SK-N-SH (cell line): ENCODE measurements at regions not wholly inside any gene's neighbourhood (a gene's known extent, or its start where the extent isn't known, plus 50 kb on each side); places are given as distances from the start of the nearest gene placed in this dataset.

Experiments
- CHD2 ChIP-seq: fragments of 150-350 bp; IDR thresholded peaks from 2 replicates; pipeline ENCODE4 v1.6.1; 2018; ENCODE audit warnings: low read length; ENCODE audit not compliant: partially characterized antibody
- CTCF ChIP-seq: fragments of 200-600 bp; sonication (generic); IDR thresholded peaks from 2 replicates; pipeline ENCODE4 v1.6.1; 2017; ENCODE audit warnings: antibody characterized with exemption, mild to moderate bottlenecking, moderate library complexity
- ELF1 ChIP-seq: IDR thresholded peaks from 2 replicates; pipeline ENCODE4 v1.4.0; 2012
- GATA2 ChIP-seq: sonication (generic); formaldehyde crosslinking; IDR thresholded peaks from 2 replicates; pipeline ENCODE4 v1.5.0; 2020; ENCODE audit warnings: mild to moderate bottlenecking, missing genetic modification reagents
- JUND ChIP-seq: IDR thresholded peaks from 2 replicates; pipeline ENCODE4 v1.4.0; 2012
- RAD21 ChIP-seq: IDR thresholded peaks from 2 replicates; pipeline ENCODE4 v1.6.1; 2012; ENCODE audit warnings: mild to moderate bottlenecking, low read length
- RCOR1 ChIP-seq: fragments of 150-350 bp; IDR thresholded peaks from 2 replicates; pipeline ENCODE4 v1.6.1; 2017; ENCODE audit warnings: antibody characterized with exemption, low read length
- RFX5 ChIP-seq: IDR thresholded peaks from 2 replicates; pipeline ENCODE4 v1.6.1; 2012; ENCODE audit warnings: mild to moderate bottlenecking, improper control_type of control experiment, low read length

DNA sequence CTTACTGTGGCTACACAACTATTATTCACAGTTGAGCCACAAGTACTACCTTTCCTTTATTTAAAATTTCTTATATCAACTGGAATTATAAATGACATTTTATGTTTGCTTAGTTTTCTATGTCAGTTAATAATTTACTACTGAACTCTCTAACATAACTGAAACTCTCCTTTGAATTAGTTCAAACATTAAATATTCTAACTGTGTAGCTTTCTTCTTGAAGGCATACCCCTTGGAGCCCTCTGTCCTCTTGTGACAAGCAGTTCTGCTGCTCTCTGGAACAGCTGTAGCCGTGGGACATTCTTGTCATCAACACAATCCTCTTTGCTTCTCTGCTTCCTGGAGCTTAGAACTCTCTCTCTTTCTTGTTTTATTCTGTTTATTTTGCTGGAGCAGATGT is 244.8 kb downstream of the NHLRC3 start:
- no peak for TF ChIP-seq RFX5
- TF ChIP-seq RAD21: no peak
- no peak for TF ChIP-seq ELF1
- TF ChIP-seq CTCF: no peak
- TF ChIP-seq RCOR1: no peak
- no peak for TF ChIP-seq GATA2 (CRISPR knock-in tag)
- TF ChIP-seq JUND: no peak
- TF ChIP-seq CHD2: no peak
